NCI-H128 (cell line): ENCODE measurements at regions not wholly inside any gene's neighbourhood (a gene's known extent, or its start where the extent isn't known, plus 50 kb on each side); places are given as distances from the start of the nearest gene placed in this dataset.
"Not testable (repeated sequence)": the region's sequence is repeated elsewhere in the genome, so short reads cannot be mapped to it uniquely, and the experiment has no call there.

Source experiments
- DNase-seq: peaks from one replicate; lab custom pipeline; 2025; ENCODE audit not compliant: unreplicated experiment; lab: John Stamatoyannopoulos, UW

DNA sequence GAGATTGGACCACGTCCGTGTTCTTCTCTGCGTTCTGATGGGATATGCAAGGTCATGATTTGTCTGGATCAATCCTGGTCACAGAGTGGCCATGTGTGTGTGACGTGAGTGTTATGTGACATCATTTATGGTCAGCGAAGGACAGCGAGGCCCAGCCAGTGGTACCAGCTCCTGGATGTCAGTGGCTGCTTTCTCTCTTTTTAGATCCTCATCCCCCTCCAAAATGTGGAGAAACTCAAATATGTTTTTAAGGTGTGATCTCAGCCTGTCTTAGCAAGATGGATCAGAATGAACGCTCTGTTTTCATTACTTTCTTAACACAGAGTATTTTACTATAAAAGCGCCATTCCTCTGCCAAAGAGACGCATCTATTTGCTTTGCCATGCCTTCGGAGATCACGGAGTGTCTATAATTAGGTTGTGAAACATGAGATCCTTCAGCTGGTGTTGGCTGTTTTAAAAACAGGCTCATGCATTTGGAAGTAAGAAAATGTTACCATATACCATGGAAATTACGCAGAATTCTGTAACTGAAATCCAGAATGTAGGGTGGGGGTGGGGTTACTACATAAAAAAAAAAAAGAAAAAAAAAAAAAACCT, 245.5 kb upstream of the TCERG1L start:
- DNase-seq, result no peak

DNA sequence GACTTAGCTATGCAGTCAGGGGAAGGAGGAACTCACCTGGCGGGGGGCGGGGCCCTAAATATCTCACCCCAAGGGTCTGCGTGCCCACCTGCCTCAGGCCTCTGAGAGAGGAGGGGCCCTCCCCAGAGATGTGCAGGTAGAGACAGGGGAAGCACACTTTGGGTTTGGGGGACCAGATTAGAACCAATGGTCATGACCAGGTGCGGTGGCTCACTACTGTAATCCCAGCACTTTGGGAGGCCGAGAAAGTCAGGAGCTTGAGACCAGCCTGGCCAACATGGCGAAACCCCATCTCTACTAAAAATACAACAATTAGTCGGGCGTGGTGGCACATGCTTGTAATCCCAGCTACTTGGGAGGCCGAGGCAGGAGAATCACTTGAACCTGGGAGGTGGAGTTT, 246.4 kb upstream of the TCERG1L start:
- DNase-seq, result not testable (repeated sequence)

DNA sequence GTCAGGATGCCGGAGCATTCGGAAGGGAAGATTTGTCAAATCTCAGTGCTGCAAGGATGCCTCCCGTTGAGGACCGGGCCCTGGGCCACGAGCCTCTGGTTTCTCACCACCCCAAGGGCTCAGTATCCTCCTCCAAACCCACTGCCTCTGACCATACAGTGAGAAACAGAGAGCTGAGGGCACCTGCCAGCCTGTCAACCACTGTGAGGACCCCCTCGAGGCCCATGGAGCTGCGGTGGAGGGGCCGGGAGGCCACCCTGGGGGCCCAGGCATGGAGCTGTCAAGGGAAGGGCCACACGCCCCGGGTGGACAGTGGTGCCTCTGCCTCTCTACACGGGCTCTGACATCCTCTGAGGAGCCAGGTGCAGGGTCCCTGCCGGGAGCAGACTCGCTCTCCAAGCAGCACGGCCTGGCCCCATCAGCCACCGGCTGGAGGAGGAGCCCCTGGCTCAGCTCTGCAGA, 248.0 kb upstream of the TCERG1L start:
- no peak for DNase-seq

DNA sequence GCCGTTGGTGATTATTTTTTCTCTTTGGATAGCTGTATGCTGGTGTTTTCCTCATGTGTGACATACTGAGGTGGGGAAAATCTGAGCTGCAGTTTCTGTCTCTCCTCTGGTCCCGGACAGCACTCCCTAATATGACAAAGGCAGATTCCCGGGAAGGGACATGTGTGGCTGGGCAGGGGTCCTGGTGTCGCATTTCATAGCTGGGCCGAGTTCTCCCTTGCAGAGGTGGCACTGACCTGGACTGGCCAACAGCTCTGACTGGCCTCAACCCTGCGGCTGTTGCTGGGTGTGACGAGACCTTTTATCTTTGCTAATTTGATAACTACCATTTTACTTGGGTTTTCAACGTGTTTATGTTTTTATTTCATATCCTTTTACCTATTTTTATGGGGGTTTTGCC, 248.6 kb upstream of the TCERG1L start:
- DNase-seq, result no peak

DNA sequence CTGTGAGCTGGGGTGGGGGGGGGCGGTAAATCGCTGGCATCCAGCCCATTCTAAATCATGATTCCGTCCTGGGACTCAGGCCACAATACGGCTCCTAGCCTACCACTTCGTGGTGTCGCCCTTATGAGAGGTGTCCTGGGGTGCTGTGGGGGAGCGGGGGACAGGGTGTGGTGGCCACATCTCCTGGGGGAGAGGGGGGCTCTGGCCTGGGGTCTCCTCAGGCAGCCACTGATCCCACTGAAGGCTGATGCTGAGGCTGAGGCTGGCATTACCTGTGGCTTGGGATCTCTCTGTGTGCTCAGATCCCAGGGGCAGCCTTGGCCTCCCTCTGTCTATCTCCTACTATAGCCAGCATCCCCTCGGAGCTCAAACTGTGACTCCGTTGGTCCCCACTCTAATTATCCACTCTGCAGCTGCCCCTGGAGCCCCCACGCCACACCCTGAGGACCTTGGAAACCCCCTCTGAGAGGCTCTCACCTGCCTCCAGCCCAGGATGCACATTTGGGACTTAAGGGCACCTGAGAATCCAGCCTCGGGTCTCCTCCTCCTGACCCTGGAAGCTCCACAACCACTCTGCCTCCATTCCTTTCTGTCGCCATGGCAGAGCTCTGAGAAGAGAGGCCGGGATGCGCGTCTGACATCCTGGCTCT, 249.3 kb upstream of the TCERG1L start:
- DNase-seq, result no peak

DNA sequence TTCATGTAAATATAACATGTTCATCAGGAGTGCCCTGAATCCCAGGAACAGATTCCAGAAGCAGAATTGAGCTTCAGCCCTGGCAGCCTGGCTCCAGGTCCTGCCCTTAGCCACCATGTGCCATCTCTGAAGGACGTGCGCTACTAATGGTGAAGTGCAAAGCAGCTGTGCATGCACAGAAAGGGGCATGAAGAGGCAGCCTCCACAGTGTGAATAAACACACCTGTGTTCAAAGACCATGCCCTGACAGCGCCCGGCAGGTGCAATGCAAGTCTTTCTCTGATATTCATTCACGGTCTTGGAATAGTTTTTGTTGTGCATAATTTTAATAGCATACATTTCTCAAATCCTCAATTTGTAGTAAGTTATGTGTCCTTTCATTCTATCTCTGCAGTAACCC, 250.4 kb upstream of the TCERG1L start:
- DNase-seq, result no peak

DNA sequence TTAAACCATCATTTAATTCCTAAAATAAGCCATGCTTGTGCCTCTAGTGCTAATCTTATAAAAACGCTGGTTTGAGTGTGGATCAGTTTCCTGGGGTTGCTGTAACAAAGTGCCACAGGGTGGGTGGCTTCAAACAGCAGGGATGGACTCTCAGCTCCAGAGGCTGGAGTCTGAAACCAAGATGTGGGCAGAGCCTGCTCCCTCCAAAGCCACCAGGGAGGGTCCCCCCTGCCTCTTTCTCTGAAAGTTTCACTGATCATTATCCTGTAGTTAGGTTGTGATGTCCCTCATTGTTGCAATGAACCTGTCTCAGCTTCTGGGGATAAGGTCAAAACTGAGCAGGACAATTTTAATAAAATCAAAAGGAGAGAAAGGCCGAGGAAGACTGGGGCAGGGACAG, 251.9 kb upstream of the TCERG1L start:
- DNase-seq, result no peak

DNA sequence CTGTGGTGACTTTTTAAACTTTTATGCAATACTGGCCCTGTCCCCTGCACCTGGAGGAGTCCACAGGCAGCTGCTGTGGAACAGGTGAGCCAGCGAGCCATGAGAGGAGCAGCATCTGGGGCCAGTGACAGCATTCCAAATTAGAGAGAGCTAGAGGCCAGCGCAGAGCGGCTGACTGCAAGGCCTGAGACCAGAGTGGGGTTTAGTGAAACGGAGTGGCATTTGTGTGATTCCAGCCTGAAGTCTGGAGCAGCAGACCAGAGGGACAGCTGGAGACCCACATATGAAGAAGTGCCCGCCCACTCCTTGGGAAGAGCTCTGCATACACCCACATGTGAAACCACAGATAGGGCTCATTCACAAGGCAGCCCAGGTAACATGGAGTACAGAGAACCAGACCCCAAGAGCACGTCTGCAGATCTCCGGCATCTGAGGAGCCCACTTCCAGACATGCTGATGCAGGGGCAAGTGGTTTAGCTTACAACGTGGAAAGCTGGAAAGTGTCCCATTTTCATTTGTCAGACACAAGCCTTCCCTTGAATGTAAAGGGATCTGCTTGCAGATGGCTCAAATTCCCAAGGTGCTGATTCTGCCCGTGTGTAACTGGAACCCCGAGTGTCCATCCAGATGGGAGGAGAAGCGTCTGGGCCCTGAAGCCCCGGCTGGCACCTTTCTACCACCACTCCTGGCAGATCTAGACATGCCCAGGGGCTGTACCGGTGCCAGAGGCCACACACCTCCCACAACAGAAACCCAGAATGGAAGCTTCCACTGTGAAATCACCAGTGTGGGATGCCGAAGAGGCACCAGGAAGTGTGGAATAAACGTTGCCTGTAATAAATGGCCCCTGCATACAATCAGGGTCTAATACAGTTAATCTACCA, 256.0 kb upstream of the TCERG1L start:
- no peak for DNase-seq

DNA sequence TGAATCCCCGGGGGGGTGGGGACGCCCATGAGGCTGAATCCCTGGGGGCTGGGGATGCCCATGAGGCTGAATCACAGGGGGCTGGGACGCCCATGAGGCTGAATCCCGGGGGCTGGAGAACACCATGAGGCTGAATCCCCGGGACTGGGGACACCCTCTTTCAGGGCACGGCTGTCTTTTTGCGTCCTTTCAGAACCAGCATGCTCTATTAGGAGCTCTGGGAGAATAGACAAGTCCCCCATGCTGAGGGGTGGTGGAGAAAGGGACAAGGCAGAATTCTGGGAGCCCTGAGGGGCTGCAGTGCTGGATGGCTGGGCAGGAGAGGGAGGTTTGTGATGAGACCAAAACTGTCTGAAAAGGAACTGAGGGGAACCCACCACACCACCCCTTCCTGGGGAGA, 257.3 kb upstream of the TCERG1L start:
- DNase-seq, result no peak

DNA sequence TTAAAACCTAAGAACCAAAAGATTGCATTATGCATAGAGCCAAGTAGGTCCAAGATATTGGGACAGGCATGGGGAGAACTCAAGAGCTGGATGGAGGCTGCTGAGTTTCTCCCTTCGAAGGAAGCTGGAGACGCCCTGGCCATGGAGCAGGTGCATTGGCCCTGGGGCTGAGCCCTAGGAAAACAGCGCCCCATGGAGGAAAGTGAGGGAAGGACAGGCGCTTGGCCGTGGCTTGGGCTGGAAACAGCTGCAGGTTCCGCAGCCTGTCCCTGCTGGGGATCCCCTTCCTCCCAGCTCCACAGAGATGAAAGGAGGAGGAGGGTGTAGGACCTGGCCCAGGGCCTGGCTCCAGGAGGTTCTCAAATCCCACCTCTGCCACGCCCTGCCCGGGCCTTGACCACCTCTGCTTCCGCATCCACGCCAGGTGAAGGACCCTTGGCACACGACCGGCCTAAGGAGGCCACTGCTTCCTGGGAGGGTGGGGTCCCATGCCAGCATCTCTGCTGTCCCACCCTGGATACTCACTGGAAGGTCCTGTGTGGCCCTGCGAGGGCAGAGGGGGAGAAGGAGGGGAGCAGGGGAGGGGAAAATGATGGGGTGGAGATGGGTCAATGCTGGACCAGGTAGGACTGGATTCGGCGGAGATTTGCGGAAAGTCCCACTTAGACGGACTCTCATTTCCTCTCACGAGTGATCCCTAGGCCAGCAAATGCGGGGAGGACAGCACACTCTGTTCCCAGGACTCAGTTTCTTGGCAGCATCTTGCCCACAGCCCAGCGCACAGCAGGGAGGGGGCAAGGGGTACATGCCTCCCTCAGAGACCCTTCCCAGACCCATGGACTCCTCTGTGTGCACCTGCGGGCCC, 258.6 kb upstream of the TCERG1L start:
- DNase-seq, result no peak

DNA sequence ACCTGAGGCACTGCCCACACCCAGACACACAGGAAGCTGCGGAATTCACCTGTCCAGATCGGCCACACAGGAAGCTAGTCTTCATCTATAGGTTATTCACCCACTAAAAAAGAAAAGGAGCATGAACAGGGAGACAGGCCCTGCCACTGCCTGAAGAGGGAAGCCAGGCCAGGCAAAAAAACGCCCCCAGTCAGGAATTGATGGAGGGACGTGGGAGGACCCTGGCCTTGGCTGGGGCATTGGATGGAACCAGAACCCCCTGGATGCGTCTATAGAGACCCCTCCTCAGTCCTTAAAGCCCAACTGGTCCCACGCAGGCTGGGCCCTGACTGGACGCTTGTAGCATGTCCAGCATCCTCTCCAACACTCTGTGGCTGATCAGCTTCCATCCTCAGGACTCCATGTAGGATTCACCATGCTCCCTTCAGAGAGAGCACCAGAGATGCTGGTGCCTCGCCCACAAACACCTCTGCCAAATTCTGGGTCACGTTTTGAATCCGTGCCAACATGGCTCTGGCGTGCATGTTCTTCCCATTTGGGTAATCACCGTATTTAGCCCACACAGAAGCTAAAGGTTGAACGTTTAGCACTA, 259.3 kb upstream of the TCERG1L start:
- DNase-seq, result no peak

DNA sequence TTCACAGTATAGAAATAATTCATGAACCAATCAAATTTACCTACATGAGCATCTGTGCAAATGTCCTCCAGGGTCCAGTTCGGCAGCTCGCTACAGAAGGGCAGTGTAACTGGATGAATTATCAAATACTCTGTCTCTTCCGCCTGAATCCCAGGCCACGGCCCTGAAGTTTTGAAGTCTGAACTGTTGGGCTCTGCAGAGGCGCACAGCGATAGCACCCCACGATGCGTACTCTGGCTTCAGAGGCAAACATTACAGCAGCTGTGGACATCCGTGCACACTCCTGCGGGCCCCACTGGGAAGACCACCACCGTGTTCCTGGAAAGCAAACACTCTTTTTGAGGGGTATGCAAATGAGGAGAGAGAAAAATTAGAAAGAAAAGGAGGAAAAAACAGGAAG, 259.8 kb upstream of the TCERG1L start:
- DNase-seq, result no peak

DNA sequence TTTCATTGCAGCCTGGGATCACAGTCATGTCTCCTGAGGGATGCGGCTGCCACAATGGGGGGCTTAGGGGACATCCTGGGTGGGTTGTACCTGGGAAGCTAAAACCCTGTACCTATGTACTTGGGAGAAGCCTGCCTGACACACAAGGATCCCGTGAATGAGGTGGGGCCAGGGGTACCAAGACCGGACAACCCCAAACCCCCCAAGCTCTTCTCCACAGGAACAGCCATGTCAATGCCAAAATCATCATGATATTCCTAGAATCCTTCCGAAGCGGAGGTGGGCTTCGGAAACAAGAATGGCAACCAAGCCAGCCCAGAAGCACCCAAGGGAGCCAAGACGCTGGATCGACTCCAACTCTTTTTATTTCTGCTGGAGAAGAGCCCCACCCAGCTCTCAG, 260.3 kb upstream of the TCERG1L start:
- DNase-seq, result no peak

DNA sequence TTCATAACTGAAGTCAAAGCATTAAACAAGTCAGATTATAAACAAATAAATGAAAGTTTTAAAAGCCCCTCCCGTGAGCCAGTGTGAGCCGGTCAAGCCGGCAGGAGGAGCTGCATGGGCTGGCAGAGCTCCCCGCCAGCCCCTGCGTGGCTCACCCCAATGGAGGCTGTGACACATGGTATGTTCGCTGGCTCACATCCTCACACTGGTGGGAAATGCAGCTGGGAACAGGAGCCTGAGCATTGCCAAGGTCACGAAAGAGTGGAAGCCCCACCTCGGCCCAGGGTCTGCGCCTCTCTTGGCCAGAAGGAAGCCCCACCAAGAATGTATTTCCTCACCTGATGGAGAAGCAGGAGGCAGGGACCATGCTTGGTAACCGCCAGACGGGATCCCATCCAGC, 261.7 kb upstream of the TCERG1L start:
- no peak for DNase-seq

DNA sequence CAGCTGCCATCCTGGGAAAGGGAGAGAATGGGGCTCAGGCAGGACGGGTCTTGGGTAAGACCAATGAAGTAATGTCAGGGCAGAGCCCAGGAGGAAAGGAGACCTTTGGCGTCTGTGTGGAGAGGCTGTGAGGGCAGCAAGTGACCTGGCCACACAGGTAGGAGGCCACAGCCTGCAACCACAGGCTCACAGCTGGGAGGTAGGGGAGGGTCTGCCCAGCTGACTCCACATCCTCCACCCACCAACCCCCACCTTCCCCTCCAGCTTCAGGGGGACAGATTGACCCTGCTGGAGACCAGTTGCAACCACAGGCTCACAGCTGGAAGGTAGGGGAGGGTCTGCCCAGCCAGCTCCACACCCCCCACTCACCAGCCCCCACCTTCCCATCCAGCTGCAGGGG, 262.2 kb upstream of the TCERG1L start:
- no peak for DNase-seq

DNA sequence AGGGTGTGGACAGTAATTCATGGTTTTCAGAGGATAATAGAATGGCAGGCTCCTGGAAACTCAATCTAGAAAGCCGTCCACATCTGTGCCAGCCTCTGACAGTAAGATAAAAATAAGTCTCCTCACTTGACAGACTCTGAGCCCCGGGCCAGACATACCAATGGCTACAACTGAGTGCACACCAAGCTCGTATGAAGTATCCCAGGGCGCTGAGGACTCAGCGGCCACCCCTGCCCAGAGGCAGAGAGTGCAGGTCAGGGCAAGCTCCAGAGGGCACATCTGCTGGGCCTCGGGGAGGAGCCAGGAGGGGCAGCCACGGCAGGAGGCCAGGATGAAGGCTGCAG, 262.8 kb upstream of the TCERG1L start:
- DNase-seq, result no peak

DNA sequence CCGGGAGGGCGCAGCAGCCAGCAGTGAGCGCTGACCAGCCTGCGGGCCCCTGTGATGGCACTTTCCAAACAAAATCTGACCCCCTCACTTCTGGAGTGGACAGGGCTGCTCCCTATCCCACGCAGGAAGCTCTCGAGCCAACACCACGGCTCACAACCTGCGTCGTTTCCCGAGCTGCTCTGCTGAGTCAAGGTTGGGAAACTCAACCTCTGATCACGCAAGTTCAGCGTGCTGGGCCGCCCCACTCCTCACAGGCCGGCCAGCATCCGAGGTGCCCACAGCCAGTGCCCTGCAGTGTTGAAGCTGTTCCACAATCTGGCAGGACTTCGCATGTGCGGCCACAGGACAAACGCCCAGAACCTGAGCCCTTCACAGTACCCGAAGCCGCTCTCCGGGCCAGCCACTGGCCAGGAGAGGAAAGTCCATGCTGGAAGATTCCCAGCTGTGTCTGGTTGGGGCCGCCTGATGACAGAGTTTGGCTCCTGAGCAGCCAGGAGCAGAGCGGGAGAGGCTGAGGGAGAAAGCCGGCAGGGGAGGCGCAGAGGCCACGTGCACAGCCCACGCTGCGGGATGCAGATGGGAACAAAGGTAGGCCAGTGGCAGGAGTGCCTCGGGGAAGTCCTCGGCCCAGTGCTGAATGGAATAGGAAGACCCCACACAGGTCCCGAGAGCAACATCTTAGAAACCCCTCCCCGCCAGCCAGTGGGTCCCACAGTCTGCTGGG, 263.3 kb upstream of the TCERG1L start:
- DNase-seq, result no peak

DNA sequence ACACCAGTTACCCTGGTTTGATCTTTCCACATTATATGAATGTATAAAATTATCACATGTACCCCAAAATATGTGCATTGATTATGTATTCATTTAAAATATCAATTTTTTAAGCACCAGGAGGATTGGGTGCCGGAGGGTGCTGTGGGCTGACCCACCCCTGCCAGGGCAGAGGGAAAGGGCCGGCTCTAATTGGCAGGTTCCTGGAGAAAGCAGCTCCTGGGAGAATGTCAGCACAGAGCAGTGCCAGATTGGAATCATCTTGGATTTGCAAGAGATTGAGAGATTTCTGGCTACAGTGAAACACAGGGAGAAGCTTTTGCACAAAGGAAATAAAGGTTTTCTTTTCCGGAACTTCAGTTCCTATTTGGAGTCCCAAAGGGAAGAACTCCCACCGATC, 264.4 kb upstream of the TCERG1L start:
- no peak for DNase-seq

DNA sequence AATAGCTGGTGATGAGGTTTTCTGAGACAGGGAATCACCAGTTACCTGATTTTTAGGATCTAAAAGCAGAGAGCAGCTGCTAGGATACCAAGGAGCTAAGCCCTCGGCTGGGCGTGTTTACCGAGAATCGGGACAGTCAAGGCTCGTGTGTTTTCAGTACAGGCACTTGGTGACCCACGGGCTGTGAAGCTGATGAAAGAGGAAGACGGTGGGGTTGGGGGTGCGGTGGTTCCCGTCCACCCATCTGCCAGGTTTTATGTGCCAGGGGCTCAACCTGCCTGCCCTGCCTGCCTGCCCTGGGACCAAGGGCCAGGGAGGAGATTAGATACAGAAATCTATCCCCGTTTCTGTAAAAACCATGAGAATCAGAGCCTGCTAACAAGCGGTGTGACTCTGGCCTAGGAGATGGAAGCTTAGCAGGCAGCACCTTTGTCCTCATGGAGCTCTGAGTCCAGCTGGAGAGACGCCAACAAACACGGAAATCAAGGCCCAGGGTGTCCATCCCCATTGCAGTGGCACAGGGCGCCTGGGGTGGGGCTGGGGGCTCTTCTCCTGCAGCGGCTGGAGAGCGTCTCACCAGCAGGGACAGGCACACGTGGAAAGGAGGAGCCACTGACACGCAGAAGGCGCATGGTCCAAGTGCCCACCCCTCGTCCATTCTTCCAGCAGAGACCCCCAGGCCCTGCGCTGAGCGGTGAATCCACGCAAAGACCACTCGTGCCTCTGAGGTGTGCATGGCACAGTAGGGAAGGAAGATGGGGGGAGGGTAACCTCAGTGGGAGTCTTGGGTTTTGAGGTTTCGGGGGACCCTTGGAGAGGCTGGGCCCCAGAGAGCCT, 265.0 kb upstream of the TCERG1L start:
- no peak for DNase-seq
